ENCODE measurements at regions not wholly inside any gene's neighbourhood (a gene's known extent, or its start where the extent isn't known, plus 50 kb on each side); places are given as distances from the start of the nearest gene placed in this dataset.

- no peak for DNase-seq (ENCODE audit: low spot score)
- Mint-ChIP-seq H3K36me3 (ENCODE audit: low read depth, unreplicated experiment) (peaks cover 3% of the 10 kb centered on the region), H3K27me3 (ENCODE audit: unreplicated experiment) (no peaks in the 10 kb centered on the region), H3K4me3 (ENCODE audit: unreplicated experiment) (no peak overlapping the region), H3K27ac (ENCODE audit: unreplicated experiment) (no peak overlapping the region), H3K4me1 (ENCODE audit: unreplicated experiment) (peaks cover 13% of the 10 kb centered on the region), H3K9me3 (ENCODE audit: unreplicated experiment) (no peaks in the 10 kb centered on the region)
- TF ChIP-seq, protein P1, sequence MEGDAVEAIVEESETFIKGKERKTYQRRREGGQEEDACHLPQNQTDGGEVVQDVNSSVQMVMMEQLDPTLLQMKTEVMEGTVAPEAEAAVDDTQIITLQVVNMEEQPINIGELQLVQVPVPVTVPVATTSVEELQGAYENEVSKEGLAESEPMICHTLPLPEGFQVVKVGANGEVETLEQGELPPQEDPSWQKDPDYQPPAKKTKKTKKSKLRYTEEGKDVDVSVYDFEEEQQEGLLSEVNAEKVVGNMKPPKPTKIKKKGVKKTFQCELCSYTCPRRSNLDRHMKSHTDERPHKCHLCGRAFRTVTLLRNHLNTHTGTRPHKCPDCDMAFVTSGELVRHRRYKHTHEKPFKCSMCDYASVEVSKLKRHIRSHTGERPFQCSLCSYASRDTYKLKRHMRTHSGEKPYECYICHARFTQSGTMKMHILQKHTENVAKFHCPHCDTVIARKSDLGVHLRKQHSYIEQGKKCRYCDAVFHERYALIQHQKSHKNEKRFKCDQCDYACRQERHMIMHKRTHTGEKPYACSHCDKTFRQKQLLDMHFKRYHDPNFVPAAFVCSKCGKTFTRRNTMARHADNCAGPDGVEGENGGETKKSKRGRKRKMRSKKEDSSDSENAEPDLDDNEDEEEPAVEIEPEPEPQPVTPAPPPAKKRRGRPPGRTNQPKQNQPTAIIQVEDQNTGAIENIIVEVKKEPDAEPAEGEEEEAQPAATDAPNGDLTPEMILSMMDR (IDR thresholded peaks at IDR 0.05; ENCODE audit: unreplicated experiment), result no peak
These were observed 370.2 kb downstream of the METTL4 start for GRCh38 chr18:2201036-2201600.

DNA sequence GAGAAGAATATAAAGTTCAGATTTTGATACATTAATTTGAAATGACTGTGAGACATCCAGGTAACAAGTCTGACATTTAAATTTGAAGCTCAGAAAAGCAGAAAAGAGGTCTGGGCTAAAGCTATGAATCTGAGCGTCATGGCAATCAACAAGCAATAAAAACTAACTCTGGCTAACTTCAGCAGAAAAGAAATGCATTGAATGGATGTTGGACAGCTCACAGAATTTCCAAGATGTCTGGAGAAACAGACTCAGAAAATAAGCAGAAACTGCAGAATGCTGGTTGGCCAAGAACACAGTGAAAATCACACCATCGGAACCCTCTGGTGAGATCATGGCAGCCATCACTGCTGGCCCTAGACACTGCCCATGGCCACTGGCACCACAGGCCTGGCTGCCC lies 366.6 kb downstream of the METTL4 start:
- H3K4me3 Mint-ChIP-seq (ENCODE audit: unreplicated experiment), result no peak overlapping the region
- H3K27me3 Mint-ChIP-seq (ENCODE audit: unreplicated experiment), result no peaks in the 10 kb centered on the region
- H3K9me3 Mint-ChIP-seq (ENCODE audit: unreplicated experiment), result no peaks in the 10 kb centered on the region
- no peak for DNase-seq (ENCODE audit: low spot score)
- no peaks in the 10 kb centered on the region for H3K36me3 Mint-ChIP-seq (ENCODE audit: low read depth, unreplicated experiment)
- H3K27ac Mint-ChIP-seq (ENCODE audit: unreplicated experiment), result no peak overlapping the region
- TF ChIP-seq, protein P1 (IDR thresholded peaks at IDR 0.05; ENCODE audit: unreplicated experiment), result no peak
- H3K4me1 Mint-ChIP-seq (ENCODE audit: unreplicated experiment), result no peaks in the 10 kb centered on the region

- Mint-ChIP-seq H3K27me3 (ENCODE audit: unreplicated experiment) (no peaks in the 10 kb centered on the region), H3K36me3 (ENCODE audit: low read depth, unreplicated experiment) (no peaks in the 10 kb centered on the region), H3K27ac (ENCODE audit: unreplicated experiment) (no peak overlapping the region), H3K9me3 (ENCODE audit: unreplicated experiment) (no peaks in the 10 kb centered on the region), H3K4me1 (ENCODE audit: unreplicated experiment) (peaks cover 2% of the 10 kb centered on the region), H3K4me3 (ENCODE audit: unreplicated experiment) (no peak overlapping the region)
- TF ChIP-seq, protein P1 (IDR thresholded peaks at IDR 0.05; ENCODE audit: unreplicated experiment), result no peak
- no peak for DNase-seq (ENCODE audit: low spot score)
These were observed 364.0 kb downstream of the METTL4 start for GRCh38 chr18:2207294-2207693.

DNA sequence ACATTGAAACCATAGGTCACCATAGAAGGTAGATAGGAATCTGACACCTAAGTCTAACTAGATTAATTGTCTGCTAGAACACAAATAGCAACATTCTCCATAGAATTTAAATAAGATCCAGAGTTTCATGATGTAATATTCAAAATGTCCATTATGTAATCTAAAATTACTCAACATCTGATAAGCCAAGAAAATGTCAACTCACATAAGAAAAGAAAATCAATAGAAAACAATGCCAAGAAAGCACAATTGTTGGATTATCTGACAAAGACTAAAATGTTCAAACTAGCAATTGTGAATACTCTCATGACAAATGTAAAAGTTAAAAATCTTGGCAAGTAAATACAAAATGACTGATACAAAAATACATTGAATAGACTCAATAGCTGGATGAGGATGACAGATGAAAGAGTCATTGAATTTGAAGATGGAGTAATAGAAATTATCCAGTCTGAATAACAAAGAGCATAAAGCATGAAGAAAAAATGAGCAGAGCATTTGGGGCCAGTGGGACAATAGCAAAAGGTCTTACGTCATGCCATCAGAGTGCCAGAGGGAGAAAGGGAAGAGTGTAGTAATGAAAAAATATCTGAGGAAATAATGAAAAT lies 358.6 kb downstream of the METTL4 start:
- H3K4me1 Mint-ChIP-seq (ENCODE audit: unreplicated experiment), result peaks cover 4% of the 10 kb centered on the region

GRCh38 chr18:2213905-2214304 lies 357.4 kb downstream of the METTL4 start:
- H3K27ac Mint-ChIP-seq (ENCODE audit: unreplicated experiment), result no peak overlapping the region
- no peaks in the 10 kb centered on the region for H3K27me3 Mint-ChIP-seq (ENCODE audit: unreplicated experiment)
- no peaks in the 10 kb centered on the region for H3K36me3 Mint-ChIP-seq (ENCODE audit: low read depth, unreplicated experiment)
- peaks cover 11% of the 10 kb centered on the region for H3K4me1 Mint-ChIP-seq (ENCODE audit: unreplicated experiment)
- no peaks in the 10 kb centered on the region for H3K9me3 Mint-ChIP-seq (ENCODE audit: unreplicated experiment)
- no peak for DNase-seq (ENCODE audit: low spot score)
- TF ChIP-seq, protein P1 (IDR thresholded peaks at IDR 0.05; ENCODE audit: unreplicated experiment), result no peak
- H3K4me3 Mint-ChIP-seq (ENCODE audit: unreplicated experiment), result no peak overlapping the region

More for the DNA sequence above, 358.6 kb downstream of the METTL4 start:
- TF ChIP-seq, protein P1 (IDR thresholded peaks at IDR 0.05; ENCODE audit: unreplicated experiment), result no peak
- DNase-seq (ENCODE audit: low spot score), result no peak
- H3K36me3 Mint-ChIP-seq (ENCODE audit: low read depth, unreplicated experiment), result no peaks in the 10 kb centered on the region
- no peaks in the 10 kb centered on the region for H3K27me3 Mint-ChIP-seq (ENCODE audit: unreplicated experiment)
- H3K4me3 Mint-ChIP-seq (ENCODE audit: unreplicated experiment), result no peak overlapping the region
- no peaks in the 10 kb centered on the region for H3K9me3 Mint-ChIP-seq (ENCODE audit: unreplicated experiment)
- no peak overlapping the region for H3K27ac Mint-ChIP-seq (ENCODE audit: unreplicated experiment)
